Upper lobe of right lung (tissue), 1 donor: ENCODE measurements at regions not wholly inside any gene's neighbourhood (a gene's known extent, or its start where the extent isn't known, plus 50 kb on each side); places are given as distances from the start of the nearest gene placed in this dataset.

ENCODE experiments used
- ATAC-seq: fragments of 200-7000 bp; cut with Tn5 transposase; one replicate; pipeline ENCODE4 v1.9.1; 2020; ENCODE audit warnings: mild to moderate bottlenecking, moderate library complexity
- DNase-seq: peaks from one replicate; pipeline ENCODE4 v3.0.0-alpha.2; 2020
- H3K27ac ChIP-seq: fragments of 200-600 bp; one replicate; pipeline ENCODE4 v1.8.0; 2022
- H3K27me3 ChIP-seq: fragments of 200-600 bp; one replicate; pipeline ENCODE4 v1.8.0; 2022; ENCODE audit warnings: mild to moderate bottlenecking
- H3K36me3 ChIP-seq: fragments of 200-600 bp; one replicate; pipeline ENCODE4 v1.8.0; 2022
- H3K4me1 ChIP-seq: fragments of 200-600 bp; one replicate; pipeline ENCODE4 v1.8.0; 2022
- H3K4me3 ChIP-seq: fragments of 200-600 bp; one replicate; pipeline ENCODE4 v1.8.0; 2022; ENCODE audit warnings: mild to moderate bottlenecking
- H3K9me3 ChIP-seq: fragments of 200-600 bp; one replicate; pipeline ENCODE4 v1.8.0; 2022
- intact Hi-C: fragments of 100-400 bp; cut with DNase I; formaldehyde crosslinking; loops from one replicate; pipeline ENCODE4 v1.11.0; 2022
- TF ChIP-seq, protein P1 (sequence below): fragments of 200-600 bp; IDR thresholded peaks from one replicate; pipeline ENCODE4 v1.8.0; 2022; ENCODE audit warnings: antibody characterized with exemption
- donor health status: DM: no; HTN: yes; CAD: no; lungs with severe emphysema.

DNA sequence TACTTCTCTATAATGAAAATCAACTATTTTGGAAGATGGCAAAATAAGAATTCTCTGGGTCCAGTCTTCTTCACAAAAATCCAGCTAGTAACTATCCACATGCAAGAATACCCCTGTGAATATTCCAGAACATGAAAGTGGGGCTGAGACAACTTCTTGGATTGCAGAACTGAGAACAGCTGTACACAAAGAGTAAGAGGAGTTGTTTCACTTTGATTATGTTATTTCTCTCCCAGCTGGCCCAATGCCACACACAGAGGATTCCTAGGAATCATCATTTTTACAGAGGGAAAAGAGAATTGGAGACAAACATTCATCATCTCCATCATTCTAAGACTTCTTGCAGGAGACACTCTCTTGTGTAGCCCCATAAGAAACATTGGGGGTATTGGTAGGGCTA, 782.2 kb upstream of the LCORL start:
- no peaks in the 10 kb centered on the region for H3K36me3 ChIP-seq
- no peak for DNase-seq
- intact Hi-C loops = no loop called here
- TF ChIP-seq, protein P1, sequence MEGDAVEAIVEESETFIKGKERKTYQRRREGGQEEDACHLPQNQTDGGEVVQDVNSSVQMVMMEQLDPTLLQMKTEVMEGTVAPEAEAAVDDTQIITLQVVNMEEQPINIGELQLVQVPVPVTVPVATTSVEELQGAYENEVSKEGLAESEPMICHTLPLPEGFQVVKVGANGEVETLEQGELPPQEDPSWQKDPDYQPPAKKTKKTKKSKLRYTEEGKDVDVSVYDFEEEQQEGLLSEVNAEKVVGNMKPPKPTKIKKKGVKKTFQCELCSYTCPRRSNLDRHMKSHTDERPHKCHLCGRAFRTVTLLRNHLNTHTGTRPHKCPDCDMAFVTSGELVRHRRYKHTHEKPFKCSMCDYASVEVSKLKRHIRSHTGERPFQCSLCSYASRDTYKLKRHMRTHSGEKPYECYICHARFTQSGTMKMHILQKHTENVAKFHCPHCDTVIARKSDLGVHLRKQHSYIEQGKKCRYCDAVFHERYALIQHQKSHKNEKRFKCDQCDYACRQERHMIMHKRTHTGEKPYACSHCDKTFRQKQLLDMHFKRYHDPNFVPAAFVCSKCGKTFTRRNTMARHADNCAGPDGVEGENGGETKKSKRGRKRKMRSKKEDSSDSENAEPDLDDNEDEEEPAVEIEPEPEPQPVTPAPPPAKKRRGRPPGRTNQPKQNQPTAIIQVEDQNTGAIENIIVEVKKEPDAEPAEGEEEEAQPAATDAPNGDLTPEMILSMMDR = no peak
- H3K27ac ChIP-seq = no peak overlapping the region
- H3K9me3 ChIP-seq = no peaks in the 10 kb centered on the region
- H3K4me1 ChIP-seq = no peaks in the 10 kb centered on the region
- no peak overlapping the region for H3K4me3 ChIP-seq
- H3K27me3 ChIP-seq = no peaks in the 10 kb centered on the region
- ATAC-seq = no peak

DNA sequence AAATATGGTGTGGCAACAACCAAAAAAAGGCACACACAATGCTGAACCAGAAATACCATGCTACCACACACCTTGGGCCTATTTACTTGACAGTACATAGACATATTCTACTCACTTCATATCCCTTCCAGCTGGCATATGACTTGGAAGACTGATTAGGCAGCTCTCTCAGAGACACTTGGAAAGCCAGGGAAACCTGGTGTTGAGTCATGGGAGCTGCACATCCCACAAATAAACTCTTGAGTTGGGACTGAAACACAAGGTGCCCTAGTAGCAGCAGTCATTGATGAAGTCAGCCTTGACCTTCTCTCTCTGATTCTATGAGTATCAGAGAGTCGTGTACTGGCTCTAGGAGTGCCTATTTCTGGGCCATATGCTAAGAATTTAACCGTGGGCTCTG, 776.6 kb upstream of the LCORL start:
- ATAC-seq (no peak), DNase-seq (no peak)
- Histone ChIP-seq H3K4me3 (no peak overlapping the region), H3K27me3 (no peaks in the 10 kb centered on the region), H3K27ac (no peak overlapping the region), H3K4me1 (no peaks in the 10 kb centered on the region), H3K36me3 (no peaks in the 10 kb centered on the region), H3K9me3 (no peaks in the 10 kb centered on the region)
- TF ChIP-seq, protein P1 = no peak
- intact Hi-C loops = no loop called here

DNA sequence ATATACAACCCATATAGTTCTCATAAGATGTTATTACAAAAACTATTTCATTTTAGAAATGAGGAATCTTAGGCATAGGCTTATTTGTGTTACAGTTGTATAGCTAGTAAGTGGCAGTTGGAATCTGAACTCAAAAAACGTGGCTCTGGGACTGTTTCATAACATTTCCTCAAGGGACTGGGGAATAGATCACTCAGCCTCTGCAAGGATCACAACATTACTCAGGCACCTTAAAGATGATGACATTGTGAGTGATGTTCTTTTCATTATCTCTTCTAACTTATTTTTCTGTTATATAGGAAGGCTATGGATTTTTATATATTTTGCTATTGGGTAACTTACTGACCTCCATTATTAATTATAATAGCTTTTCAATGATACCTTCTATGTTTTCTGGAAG, 774.2 kb upstream of the LCORL start:
- intact Hi-C loops = no loop called here
- TF ChIP-seq, protein P1 = no peak
- ATAC-seq = no peak

DNA sequence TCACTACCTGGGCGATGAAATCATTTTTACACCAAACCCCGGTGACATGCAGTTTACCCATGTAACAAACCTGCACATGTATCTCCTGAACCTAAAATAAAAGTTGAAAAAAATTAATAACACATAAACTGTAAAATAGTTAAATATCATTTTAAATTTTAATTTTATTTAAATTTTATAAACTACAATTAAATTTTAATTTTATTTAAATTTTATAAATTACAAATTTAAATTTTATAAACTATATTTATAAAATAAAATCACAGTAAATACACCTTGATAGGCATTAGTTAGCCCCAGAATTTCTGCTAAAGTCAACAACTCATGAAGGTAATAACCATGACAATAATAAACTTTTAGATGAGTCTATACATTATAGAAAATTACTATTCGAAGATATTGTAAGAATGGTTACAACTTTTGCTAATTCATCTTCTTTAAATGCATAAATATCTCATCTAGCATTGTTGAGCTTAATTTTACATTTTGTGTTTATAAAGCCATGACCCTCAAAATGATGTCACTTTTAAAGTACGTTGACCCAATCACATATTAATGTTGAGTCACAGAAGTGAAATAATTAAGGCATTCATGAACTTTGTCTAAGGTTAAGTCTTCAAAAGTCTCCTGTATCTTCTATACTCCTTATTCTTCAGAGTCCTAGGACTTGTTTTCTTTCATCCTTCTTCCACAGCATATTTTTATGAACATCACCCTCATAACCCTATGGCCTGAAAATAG, 755.8 kb upstream of the LCORL start:
- no peaks in the 10 kb centered on the region for H3K4me1 ChIP-seq
- intact Hi-C loops = no loop called here
- H3K9me3 ChIP-seq = no peaks in the 10 kb centered on the region
- H3K27ac ChIP-seq = no peak overlapping the region
- DNase-seq (no peak), ATAC-seq (no peak)
- no peaks in the 10 kb centered on the region for H3K36me3 ChIP-seq
- H3K4me3 ChIP-seq = no peak overlapping the region
- no peaks in the 10 kb centered on the region for H3K27me3 ChIP-seq
- TF ChIP-seq, protein P1 = no peak

More for the DNA sequence above, 774.2 kb upstream of the LCORL start:
- Histone ChIP-seq H3K36me3 (no peaks in the 10 kb centered on the region), H3K27ac (no peak overlapping the region), H3K27me3 (no peaks in the 10 kb centered on the region), H3K9me3 (no peaks in the 10 kb centered on the region), H3K4me1 (no peaks in the 10 kb centered on the region), H3K4me3 (no peak overlapping the region)
- no peak for DNase-seq

DNA sequence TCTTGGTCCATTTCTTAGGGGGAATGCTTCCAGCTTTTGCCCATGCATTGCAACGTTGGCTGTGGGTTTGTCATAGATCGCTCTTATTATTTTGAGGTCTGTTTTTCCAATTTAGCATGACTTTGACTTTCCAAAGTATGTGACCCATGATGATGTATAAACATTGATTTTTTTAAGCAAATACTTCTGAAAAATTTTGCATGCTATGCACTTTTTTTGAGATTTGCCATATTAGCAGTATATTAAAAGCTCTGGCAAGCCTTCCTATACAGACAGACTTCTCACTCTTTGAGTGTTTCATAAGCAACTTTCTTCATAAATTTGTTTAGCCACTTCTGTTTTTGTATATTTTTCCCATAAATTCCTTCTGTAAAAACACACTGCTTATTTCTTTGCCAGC, 746.4 kb upstream of the LCORL start:
- no peak overlapping the region for H3K4me3 ChIP-seq
- no peaks in the 10 kb centered on the region for H3K36me3 ChIP-seq
- no peak overlapping the region for H3K27ac ChIP-seq
- H3K4me1 ChIP-seq = no peaks in the 10 kb centered on the region
- H3K27me3 ChIP-seq = no peaks in the 10 kb centered on the region
- TF ChIP-seq, protein P1 = no peak
- DNase-seq (no peak), ATAC-seq (no peak)
- intact Hi-C loops = no loop called here
- no peaks in the 10 kb centered on the region for H3K9me3 ChIP-seq

DNA sequence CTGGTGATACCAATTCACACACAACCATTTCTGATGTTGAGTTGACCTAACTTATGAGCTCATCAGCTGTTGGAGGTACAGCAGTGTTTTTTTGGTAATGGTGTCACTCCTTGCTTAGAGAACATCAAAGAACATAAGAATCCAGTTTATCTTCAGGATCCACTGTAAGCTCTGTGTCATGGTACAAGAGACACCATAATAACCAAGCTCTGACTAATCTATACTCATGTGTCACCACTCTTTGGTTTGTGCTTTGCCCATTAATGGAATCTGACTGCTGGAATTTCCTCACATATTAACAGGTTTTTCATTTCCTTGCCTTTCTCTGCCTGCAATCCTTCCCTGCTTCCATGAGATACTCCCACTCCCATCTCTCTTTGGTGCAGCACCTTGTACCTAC, 735.1 kb upstream of the LCORL start:
- Histone ChIP-seq H3K4me1 (no peaks in the 10 kb centered on the region), H3K9me3 (no peaks in the 10 kb centered on the region), H3K36me3 (no peaks in the 10 kb centered on the region), H3K4me3 (no peak overlapping the region), H3K27me3 (no peaks in the 10 kb centered on the region), H3K27ac (no peak overlapping the region)
- ATAC-seq (no peak), DNase-seq (no peak)
- TF ChIP-seq, protein P1 = no peak
- intact Hi-C loops = no loop called here
